ENCODE measurements at regions not wholly inside any gene's neighbourhood (a gene's known extent, or its start where the extent isn't known, plus 50 kb on each side); places are given as distances from the start of the nearest gene placed in this dataset.

DNA sequence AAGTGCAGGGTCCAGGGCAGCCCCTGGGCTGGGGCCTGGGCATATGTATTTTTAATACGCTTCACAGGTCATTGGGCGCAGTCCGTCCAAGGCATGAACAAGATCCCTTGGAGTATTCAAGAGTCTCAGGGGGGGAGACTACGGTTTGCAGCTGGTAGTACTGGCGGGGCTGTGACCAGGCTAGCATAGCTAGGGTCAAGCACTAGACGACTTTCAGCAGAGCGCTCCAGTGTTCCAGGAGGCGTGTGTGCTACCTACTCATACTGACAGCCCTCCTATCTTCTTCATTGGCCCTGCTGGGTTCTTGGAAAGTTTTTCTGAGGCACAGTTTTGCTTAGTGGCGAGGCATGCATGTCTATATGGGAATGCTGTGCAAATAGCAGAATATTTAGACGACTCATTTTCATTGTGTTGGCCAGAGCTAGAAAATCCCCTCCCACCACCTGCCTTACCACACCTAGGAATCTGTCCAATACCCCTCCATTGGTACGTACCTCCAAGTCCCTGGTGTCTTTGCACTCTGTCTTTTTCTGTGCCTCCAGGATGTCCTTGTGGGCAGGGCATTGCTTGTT is 68.2 kb downstream of the GLI2 start:
- TF ChIP-seq, protein P1, sequence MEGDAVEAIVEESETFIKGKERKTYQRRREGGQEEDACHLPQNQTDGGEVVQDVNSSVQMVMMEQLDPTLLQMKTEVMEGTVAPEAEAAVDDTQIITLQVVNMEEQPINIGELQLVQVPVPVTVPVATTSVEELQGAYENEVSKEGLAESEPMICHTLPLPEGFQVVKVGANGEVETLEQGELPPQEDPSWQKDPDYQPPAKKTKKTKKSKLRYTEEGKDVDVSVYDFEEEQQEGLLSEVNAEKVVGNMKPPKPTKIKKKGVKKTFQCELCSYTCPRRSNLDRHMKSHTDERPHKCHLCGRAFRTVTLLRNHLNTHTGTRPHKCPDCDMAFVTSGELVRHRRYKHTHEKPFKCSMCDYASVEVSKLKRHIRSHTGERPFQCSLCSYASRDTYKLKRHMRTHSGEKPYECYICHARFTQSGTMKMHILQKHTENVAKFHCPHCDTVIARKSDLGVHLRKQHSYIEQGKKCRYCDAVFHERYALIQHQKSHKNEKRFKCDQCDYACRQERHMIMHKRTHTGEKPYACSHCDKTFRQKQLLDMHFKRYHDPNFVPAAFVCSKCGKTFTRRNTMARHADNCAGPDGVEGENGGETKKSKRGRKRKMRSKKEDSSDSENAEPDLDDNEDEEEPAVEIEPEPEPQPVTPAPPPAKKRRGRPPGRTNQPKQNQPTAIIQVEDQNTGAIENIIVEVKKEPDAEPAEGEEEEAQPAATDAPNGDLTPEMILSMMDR (conservative IDR thresholded peaks at IDR 0.05; ENCODE audit: low read depth, low read length), result no peak
- TF ChIP-seq EZH2 (IDR thresholded peaks at IDR 0.05; ENCODE audit: low read length, unreplicated experiment), result no peak
- TF ChIP-seq EZH2phosphoT487 (IDR thresholded peaks at IDR 0.05; ENCODE audit: borderline replicate concordance, low read length), result no peak

Measured in PC-3 (cell line).